Superior temporal gyrus (tissue), 1 donor: ENCODE measurements at regions not wholly inside any gene's neighbourhood (a gene's known extent, or its start where the extent isn't known, plus 50 kb on each side); places are given as distances from the start of the nearest gene placed in this dataset.
"Not testable (repeated sequence)": the region's sequence is repeated elsewhere in the genome, so short reads cannot be mapped to it uniquely, and the experiment has no call there.

Experiments used
- DNase-seq: peaks from one replicate; pipeline ENCODE4 v3.0.0-alpha.2; 2016; ENCODE audit errors: extremely low spot score

GRCh38 chr12:83365317-83365716 lies 678.6 kb downstream of the TMTC2 start:
- no peak for DNase-seq

GRCh38 chr12:83361475-83361874 lies 674.8 kb downstream of the TMTC2 start:
- no peak for DNase-seq

- no peak for DNase-seq
Measured at GRCh38 chr12:83361071-83361470, 674.4 kb downstream of the TMTC2 start.

GRCh38 chr12:83349907-83350611 lies 663.4 kb downstream of the TMTC2 start:
- DNase-seq, result no peak

GRCh38 chr12:83346333-83346732 lies 659.6 kb downstream of the TMTC2 start:
- DNase-seq, result no peak

GRCh38 chr12:83343767-83344166 lies 657.1 kb downstream of the TMTC2 start:
- DNase-seq, result no peak

- DNase-seq, result no peak
Measured at GRCh38 chr12:83335748-83336147, 649.0 kb downstream of the TMTC2 start.

- no peak for DNase-seq
Measured at GRCh38 chr12:83326666-83327065, 640.0 kb downstream of the TMTC2 start.

- DNase-seq, result no peak
Measured at GRCh38 chr12:83323866-83324265, 637.2 kb downstream of the TMTC2 start.

- no peak for DNase-seq
Measured at GRCh38 chr12:83322809-83323208, 636.1 kb downstream of the TMTC2 start.

GRCh38 chr12:83321971-83322370 lies 635.3 kb downstream of the TMTC2 start:
- DNase-seq, result no peak

- no peak for DNase-seq
Measured at GRCh38 chr12:83320350-83320749, 633.6 kb downstream of the TMTC2 start.

- DNase-seq, result no peak
Measured at GRCh38 chr12:83318386-83319098, 631.8 kb downstream of the TMTC2 start.

GRCh38 chr12:83317595-83317994 lies 630.9 kb downstream of the TMTC2 start:
- DNase-seq, result no peak

- DNase-seq, result no peak
Measured at GRCh38 chr12:83313827-83314226, 627.1 kb downstream of the TMTC2 start.

- DNase-seq, result no peak
Measured at GRCh38 chr12:83313322-83313721, 626.6 kb downstream of the TMTC2 start.

- no peak for DNase-seq
Measured at GRCh38 chr12:83276904-83277303, 590.2 kb downstream of the TMTC2 start.

- DNase-seq, result no peak
Measured at GRCh38 chr12:83271201-83271600, 584.5 kb downstream of the TMTC2 start.

GRCh38 chr12:83265808-83266207 lies 579.1 kb downstream of the TMTC2 start:
- no peak for DNase-seq

- DNase-seq, result no peak
Measured at GRCh38 chr12:83261998-83262397, 575.3 kb downstream of the TMTC2 start.

GRCh38 chr12:83260126-83260525 lies 573.4 kb downstream of the TMTC2 start:
- not testable (repeated sequence) for DNase-seq

GRCh38 chr12:83257726-83258125 lies 571.0 kb downstream of the TMTC2 start:
- DNase-seq, result no peak

- no peak for DNase-seq
Measured at GRCh38 chr12:83256562-83256961, 569.9 kb downstream of the TMTC2 start.
